GM18870 (cell line): ENCODE measurements at regions not wholly inside any gene's neighbourhood (a gene's known extent, or its start where the extent isn't known, plus 50 kb on each side); places are given as distances from the start of the nearest gene placed in this dataset.

Experiments used
- ATAC-seq: cut with Tn5 transposase; IDR thresholded peaks from one replicate; pipeline ENCODE4 v1.9.1; 2021; ENCODE audit warnings: moderate library complexity; ENCODE audit not compliant: unreplicated experiment

DNA sequence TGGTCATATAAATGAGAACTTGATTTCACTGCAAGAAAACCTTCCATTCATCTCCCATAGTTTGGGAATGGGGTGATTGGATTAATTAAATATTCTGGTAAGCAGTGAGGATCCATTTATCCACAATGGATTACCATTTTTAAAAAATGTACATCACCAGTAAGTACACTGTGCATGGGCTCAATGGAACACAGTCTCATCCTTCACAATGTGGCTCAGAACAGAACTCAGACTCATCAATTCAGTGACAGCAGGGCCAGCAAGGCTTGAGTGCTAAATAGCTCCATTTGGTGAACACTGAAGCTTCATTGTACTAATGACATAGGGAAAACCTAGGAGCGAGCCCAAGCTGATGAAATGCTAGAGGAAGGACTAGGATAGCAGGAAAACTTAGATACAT lies 223.8 kb downstream of the CMPK2 start:
- no peak for ATAC-seq

DNA sequence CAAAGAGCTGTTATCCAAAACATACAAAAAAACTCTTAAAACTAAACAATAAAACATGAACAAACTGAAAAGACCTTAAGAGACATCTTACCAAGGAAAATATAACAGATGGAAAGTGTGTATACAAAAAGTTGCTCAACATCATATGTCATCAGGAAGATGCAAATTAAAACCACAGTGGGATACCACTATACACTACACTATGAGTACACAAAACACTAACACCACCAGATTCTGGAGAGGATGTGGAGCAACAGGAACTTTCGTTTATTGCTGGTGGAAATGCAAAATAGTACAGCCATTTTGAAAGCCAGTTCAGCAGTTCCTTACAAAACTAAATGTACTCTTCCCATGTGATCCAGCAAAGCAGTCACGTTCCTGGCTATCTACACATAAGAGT lies 221.4 kb downstream of the CMPK2 start:
- no peak for ATAC-seq

GRCh38 chr2:6645004-6645403 lies 220.7 kb downstream of the CMPK2 start:
- ATAC-seq = no peak

DNA sequence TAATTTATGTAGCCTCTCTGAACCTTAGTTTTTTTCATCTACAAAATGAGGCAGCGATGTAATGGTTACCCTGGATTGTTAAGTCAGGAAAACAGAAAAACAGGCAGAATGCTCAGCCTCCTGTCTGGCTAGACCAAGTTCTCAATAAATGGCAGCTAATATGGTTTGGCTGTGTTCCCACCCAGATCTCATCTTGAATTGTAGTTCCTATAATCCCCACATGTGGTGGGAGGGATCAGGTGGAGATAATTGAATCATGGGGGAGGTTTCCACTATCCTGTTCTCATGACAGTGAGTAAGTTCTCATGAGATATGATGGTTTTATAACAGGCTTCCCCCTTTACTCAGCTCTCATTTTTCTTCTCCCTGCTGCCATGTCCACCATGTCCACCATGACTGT lies 220.0 kb downstream of the CMPK2 start:
- ATAC-seq = no peak

GRCh38 chr2:6647046-6647445 lies 218.7 kb downstream of the CMPK2 start:
- no peak for ATAC-seq

GRCh38 chr2:6648596-6649247 lies 217.0 kb downstream of the CMPK2 start:
- no peak for ATAC-seq

- no peak for ATAC-seq
Observed at GRCh38 chr2:6650311-6650710, 215.4 kb downstream of the CMPK2 start.

- no peak for ATAC-seq
Observed at GRCh38 chr2:6652251-6652650, 213.5 kb downstream of the CMPK2 start.

GRCh38 chr2:6653281-6653750 lies 212.4 kb downstream of the CMPK2 start:
- no peak for ATAC-seq

GRCh38 chr2:6654279-6654678 lies 211.4 kb downstream of the CMPK2 start:
- ATAC-seq = no peak

DNA sequence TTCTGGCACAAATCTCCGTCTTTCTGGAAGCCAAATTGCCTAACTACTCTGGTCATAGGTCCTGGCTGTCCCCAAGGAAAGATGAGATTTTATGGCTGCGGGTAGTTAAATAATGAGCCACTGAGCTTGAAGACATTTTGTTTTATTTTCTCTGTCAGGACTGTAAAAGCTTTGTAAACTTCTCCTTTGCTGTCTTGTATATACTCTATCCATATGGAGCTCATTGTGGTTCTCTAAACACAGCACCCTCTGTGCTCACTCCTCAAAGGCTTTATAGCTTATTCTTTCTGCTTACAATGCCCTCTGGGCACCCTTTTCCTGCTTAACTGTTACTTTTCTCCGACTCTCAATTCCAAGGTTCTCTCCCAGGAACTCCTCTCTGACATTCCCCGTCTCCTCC lies 209.1 kb downstream of the CMPK2 start:
- no peak for ATAC-seq

GRCh38 chr2:6657136-6657535 lies 208.6 kb downstream of the CMPK2 start:
- ATAC-seq = no peak

DNA sequence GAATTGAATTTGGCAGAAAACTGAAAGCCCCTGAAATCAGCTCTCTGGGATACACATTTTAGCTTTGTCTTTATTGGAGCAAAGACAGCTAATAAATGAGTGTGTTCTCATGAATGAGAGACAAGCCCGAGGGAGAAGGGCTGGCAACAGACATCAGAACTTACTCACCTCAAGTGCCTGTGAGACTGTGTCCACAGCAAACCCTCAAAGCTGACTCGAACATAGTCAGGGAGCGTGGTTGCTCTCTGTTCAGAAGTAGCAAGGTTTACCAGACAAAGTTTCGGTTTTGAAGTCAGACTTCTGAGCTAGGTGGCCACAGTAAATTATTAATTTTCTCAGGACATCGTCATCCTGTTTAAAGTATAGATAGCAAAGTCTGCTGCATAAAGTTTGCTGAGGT lies 207.9 kb downstream of the CMPK2 start:
- peak; percentile 95 for ATAC-seq

- no peak for ATAC-seq
Observed at GRCh38 chr2:6664332-6665061, 201.2 kb downstream of the CMPK2 start.

- no peak for ATAC-seq
Observed at GRCh38 chr2:6665093-6666045, 200.3 kb downstream of the CMPK2 start.

GRCh38 chr2:6667326-6667725 lies 198.4 kb downstream of the CMPK2 start:
- no peak for ATAC-seq

- no peak for ATAC-seq
Observed at GRCh38 chr2:6671913-6672312, 193.8 kb downstream of the CMPK2 start.

DNA sequence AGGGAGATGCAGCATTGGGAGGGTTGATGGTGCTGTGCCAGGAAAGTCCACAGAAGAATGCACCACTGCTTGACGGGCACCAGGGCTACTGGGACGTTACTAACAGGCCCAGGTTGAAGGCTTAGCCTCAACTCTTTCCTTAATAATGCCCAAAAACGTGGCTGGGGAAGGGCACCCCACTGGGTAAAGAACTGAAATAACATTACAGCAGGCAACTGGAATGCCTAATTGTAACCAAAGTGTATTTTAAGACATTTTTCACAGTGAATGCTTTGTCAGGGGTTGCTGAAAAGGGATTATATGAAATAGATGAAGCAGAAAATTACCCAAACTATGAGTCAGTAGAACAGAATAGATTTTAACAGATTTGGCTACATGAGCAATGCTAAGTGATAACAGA lies 191.3 kb downstream of the CMPK2 start:
- no peak for ATAC-seq

DNA sequence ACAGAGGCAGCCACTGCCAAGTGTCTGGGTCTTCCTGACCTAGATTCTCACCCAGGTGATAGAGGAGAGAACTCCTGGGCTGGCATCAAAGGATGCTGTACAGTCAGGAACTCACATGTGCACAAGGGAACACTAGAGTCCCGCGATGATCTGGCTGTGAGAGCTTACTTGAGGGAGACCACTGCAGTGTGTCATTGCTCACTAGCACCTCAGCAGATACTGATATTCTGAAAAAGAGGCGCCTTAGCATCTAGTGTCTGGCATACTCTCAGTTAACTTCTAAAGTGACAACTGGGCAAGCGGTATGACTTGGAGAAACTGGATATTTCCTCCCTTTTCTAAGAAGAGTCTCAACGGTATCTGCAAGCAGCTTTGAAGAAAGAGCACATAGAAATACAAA lies 189.9 kb downstream of the CMPK2 start:
- ATAC-seq = no peak

DNA sequence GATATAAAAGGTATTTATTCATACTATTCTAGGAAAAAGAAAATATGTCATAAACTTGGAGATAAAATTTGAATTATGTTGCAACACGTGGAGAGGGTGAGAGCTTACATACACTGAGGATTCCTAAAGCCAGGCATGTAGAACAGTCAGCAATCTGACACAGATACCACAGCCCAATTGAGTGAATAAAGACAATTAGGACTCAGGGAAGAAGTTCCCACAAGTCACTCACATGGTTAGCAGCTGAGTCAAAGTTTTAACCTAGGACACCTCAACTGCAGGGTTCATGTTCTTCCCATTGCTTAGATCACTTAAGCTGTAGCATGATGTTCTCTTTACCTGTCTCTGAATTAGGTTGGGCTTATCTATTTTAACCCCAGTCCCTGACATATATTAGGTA lies 189.5 kb downstream of the CMPK2 start:
- no peak for ATAC-seq

- no peak for ATAC-seq
Observed at GRCh38 chr2:6676776-6677175, 188.9 kb downstream of the CMPK2 start.

GRCh38 chr2:6679471-6679870 lies 186.2 kb downstream of the CMPK2 start:
- ATAC-seq = no peak
